Subcutaneous abdominal adipose tissue (tissue), 5 donors: ENCODE measurements at regions not wholly inside any gene's neighbourhood (a gene's known extent, or its start where the extent isn't known, plus 50 kb on each side); places are given as distances from the start of the nearest gene placed in this dataset.

ENCODE experiments used
- H3K27ac ChIP-seq: one replicate; pipeline ENCODE4 v1.7.0; 2013; ENCODE audit warnings: low read depth, mild to moderate bottlenecking, inconsistent platforms, low read length, moderate library complexity
- H3K27me3 ChIP-seq, 5 donors: one replicate each; pipeline ENCODE4 v1.7.0; 2013; ENCODE audit warnings: low read length in 5 of 5, inconsistent platforms in 1 of 5; ENCODE audit not compliant: control insufficient read depth in 5 of 5, insufficient read depth in 4 of 5
- H3K36me3 ChIP-seq, 5 donors: one replicate each; pipeline ENCODE4 v1.7.0; 2013; ENCODE audit warnings: low read length in 5 of 5; ENCODE audit not compliant: control insufficient read depth in 5 of 5, insufficient read depth in 5 of 5
- H3K4me1 ChIP-seq, 5 donors: one replicate each; pipeline ENCODE4 v1.7.0; 2013; ENCODE audit warnings: low read length in 5 of 5, mild to moderate bottlenecking in 3 of 5, moderate library complexity in 1 of 5; ENCODE audit not compliant: control insufficient read depth in 5 of 5, insufficient read depth in 5 of 5
- H3K4me3 ChIP-seq, 5 donors: one replicate each; pipeline ENCODE4 v1.7.0; 2013; ENCODE audit warnings: low read length in 5 of 5, low read depth in 1 of 5
- H3K9ac ChIP-seq, 5 donors: one replicate each; pipeline ENCODE4 v1.7.0; 2013; ENCODE audit warnings: low read length in 5 of 5, mild to moderate bottlenecking in 4 of 5, moderate library complexity in 3 of 5
- H3K9me3 ChIP-seq, 5 donors: one replicate each; pipeline ENCODE4 v1.7.0; 2013; ENCODE audit warnings: low read length in 5 of 5; ENCODE audit not compliant: control insufficient read depth in 5 of 5
- donor health status: healthy.
- donor health status: healthy.
- donor health status: healthy.
- donor health status: healthy.
- donor health status: healthy.

DNA sequence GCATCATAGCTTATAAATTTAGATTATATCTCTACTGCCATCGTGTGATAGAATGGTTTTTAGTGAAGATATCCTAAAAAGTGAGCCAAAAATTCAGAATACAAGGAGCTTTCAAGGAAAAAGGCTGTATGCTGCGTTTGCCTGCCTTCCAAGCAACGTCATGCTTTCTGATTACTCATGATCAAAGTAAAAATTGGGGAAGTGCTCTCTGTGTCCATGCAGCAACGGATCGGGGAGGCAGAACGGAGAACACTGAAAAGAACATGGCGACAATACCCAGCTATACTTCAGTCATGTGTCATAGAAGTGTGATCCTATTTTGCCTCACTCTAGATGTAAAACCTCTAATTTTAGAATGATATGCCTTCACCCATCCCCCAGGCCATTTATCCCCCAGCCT is 185.7 kb downstream of the SUCLG1 start:
- Histone ChIP-seq H3K4me1 (no peaks in the 10 kb centered on the region), H3K36me3 (no peaks in the 10 kb centered on the region), H3K4me3 (no peak overlapping the region), H3K9me3 (no peaks in the 10 kb centered on the region), H3K27me3 (peaks cover 0 to 10% (median 0%) of the 10 kb centered on the region in 5 donors), H3K9ac (no peak overlapping the region), H3K27ac (no peak overlapping the region)

DNA sequence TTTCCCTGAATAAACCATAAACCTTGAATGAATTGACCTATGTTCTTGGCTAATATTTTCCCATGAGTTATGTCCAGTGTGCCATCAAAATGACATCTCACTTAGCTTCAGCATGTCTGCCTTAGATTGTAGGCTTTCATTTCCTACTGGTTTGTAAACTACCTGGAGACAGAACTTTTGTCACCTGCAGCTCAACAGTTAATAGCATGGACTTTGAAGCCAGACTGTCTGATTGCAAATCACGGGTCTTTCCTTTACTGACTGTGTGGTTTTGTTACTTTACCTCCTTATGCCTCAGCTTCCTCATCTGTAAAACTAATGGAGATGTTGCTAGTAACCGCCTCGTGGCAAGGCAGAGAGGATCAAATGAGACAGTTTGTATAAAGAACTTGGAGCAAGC is 187.1 kb downstream of the SUCLG1 start:
- no peak overlapping the region for H3K27ac ChIP-seq
- no peak overlapping the region for H3K4me3 ChIP-seq
- H3K9me3 ChIP-seq, result no peaks in the 10 kb centered on the region
- peaks cover 0 to 5% (median 0%) of the 10 kb centered on the region in 5 donors for H3K27me3 ChIP-seq
- no peaks in the 10 kb centered on the region for H3K4me1 ChIP-seq
- H3K9ac ChIP-seq, result no peak overlapping the region
- no peaks in the 10 kb centered on the region for H3K36me3 ChIP-seq

DNA sequence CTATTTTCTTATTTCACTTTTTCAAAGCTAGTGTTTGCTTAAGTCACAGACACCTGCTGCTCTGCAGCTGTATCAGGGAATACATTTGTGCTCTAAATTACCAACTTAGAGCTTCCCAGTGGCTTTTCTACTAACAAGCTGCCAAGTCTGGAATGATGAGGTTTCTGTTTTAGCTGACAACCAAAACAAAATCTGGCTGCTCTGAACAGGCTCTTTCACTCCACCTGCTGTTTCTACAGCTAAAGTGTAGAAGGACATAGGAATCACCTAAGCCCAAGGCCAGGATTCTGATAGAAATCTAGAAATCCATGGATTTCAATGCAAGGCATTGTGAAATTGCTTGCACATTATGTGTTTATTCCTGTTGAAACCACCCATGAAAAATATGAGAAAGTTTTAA is 201.2 kb downstream of the SUCLG1 start:
- Histone ChIP-seq H3K36me3 (no peaks in the 10 kb centered on the region), H3K4me1 (no peaks in the 10 kb centered on the region), H3K4me3 (no peak overlapping the region), H3K27ac (no peak overlapping the region), H3K27me3 (no peaks in the 10 kb centered on the region), H3K9me3 (peaks cover 0 to 8% (median 0%) of the 10 kb centered on the region in 5 donors), H3K9ac (no peak overlapping the region)

DNA sequence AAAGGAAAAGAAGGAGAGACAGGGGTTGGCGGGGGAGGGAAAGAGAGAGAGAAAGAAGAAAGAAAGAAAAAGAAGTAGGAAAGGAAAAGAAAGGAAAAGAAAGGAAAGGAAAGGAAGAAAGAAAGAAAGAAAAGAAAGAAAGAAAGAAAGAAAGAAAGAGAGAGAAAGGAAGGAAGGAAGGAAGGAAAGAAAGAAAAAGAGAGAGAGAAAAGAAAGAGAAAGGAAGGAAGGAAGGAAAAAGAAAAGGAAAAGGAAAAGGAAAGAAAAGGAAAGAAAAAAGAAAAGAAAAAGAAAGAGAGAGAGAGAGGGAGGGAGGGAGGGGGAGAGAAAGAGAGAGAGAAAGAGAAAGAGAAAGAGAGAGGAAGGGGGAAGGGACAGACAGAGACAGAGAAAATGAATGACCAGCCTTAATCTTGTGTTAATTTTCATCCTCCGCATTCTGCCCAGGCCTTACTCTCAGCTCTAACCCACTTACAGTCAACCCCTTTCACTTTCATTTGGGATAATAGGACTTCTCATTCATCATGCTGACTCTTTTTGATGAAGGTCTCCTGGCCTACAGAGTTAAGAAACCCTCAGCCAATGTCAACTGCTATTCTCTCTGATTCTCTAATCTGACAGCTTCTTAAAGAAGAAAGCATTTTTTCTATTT is 207.3 kb downstream of the SUCLG1 start:
- no peak overlapping the region for H3K9ac ChIP-seq
- no peak overlapping the region for H3K4me3 ChIP-seq
- H3K9me3 ChIP-seq, result peaks cover 0 to 2% (median 0%) of the 10 kb centered on the region in 5 donors
- H3K4me1 ChIP-seq, result no peaks in the 10 kb centered on the region
- no peaks in the 10 kb centered on the region for H3K36me3 ChIP-seq
- no peaks in the 10 kb centered on the region for H3K27me3 ChIP-seq
- no peak overlapping the region for H3K27ac ChIP-seq

DNA sequence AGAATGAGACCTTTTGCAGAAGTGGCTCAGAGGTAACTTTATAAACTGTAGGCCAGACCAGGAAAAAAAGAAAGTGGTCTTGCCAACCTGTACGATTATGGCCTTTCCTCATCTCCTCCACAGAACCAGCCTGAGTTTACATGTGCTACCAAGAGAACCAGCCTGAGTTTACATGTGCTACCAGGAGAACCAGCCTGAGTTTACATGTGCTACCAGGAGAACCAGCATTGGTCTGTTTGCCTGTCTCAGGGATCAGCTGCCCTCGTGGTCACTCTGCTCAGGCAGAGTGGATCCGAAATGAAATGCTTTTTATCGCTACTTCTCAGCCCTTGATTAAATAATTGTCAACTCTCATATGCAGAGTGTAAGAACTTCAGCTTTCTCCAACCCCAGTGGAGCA is 209.9 kb downstream of the SUCLG1 start:
- Histone ChIP-seq H3K27me3 (no peaks in the 10 kb centered on the region), H3K4me3 (no peak overlapping the region), H3K9ac (no peak overlapping the region), H3K27ac (no peak overlapping the region), H3K36me3 (no peaks in the 10 kb centered on the region), H3K4me1 (no peaks in the 10 kb centered on the region), H3K9me3 (no peaks in the 10 kb centered on the region)

DNA sequence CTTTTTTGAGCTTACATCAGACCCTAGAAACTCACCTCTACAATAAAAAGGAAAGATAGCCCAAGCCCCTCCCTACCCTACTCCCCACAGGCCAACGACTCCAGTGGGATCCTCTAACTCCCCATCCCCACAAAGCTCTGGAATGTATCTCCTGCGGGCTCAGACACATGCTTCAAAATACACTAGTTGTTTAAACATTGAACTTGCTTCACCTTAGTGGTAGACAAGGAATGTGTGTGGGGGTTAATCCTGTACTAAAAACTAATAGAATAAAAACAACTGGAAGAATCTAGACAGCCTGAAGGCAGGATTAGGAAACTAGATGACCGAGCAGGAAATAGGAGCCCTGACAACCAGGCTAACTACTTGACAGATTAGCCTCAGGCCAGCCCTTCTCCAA is 211.5 kb downstream of the SUCLG1 start:
- Histone ChIP-seq H3K9me3 (no peaks in the 10 kb centered on the region), H3K4me1 (no peaks in the 10 kb centered on the region), H3K9ac (no peak overlapping the region), H3K27me3 (no peaks in the 10 kb centered on the region), H3K4me3 (no peak overlapping the region), H3K36me3 (no peaks in the 10 kb centered on the region), H3K27ac (no peak overlapping the region)

DNA sequence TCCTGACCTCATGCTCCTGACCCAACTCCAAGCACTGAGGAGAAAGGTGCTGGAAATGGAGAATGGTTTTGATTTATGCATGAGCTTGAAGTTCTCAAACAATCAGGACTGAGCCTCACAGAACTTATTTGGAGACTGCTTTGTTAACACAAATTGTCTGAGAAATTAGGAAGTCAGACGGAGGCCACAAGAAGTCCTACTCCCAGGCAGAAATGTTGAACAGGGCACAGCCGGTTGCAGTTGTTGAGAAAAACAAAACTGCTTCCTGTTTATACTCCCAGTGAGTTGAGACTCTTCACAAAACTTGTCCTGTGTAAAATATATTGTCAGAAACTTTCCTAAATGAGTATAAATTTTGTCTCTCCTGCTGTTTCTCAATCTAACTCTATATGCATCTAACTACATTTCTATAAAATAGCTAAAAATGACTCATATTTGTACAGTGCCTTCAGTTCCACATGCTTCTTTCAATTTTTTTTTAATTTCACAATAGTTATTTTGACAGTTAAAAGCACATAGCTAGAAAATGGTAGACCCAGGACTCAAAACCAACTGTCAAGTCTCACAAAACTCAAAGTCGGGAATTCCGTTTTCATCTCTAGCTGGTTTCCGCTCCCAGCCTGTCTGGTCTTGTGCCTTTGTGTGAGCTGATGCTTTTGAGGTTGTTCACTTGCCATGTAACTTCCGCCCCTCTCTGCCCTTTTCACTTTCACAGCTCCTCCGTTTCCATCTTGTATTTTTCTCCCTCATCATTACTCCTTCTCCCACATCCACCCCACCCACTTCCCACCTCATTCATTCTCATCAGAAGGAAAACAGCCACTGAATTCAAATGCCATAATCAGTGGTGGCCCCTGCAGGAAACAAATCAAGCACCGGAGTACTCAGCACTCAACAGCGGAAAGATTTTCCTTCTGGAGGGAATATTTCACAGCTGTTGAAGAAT is 215.0 kb downstream of the SUCLG1 start:
- no peak overlapping the region for H3K4me3 ChIP-seq
- H3K9ac ChIP-seq, result no peak overlapping the region
- H3K9me3 ChIP-seq, result no peaks in the 10 kb centered on the region
- no peaks in the 10 kb centered on the region for H3K27me3 ChIP-seq
- H3K36me3 ChIP-seq, result no peaks in the 10 kb centered on the region
- no peaks in the 10 kb centered on the region for H3K4me1 ChIP-seq
- H3K27ac ChIP-seq, result no peak overlapping the region

DNA sequence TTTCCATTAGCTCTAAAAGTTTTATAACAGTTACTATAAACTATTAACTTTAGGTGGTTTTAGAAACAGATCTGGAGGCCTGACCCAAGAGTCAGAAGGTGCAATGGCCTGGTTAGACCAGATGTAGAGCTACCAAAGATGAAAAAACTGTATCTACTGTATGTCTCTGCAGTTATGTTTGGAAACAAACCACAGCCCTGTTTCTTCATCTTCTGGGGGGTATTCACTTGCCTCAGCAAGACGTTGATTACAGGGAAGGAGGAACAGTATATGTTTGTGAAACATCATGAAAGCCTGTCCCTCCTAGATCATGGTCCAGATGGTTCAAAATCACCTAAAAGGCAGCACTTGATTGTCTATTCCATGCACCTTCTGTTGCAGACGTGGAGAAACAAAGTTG is 220.2 kb downstream of the SUCLG1 start:
- H3K4me1 ChIP-seq, result no peaks in the 10 kb centered on the region
- no peaks in the 10 kb centered on the region for H3K9me3 ChIP-seq
- no peak overlapping the region for H3K9ac ChIP-seq
- no peaks in the 10 kb centered on the region for H3K36me3 ChIP-seq
- H3K27ac ChIP-seq, result no peak overlapping the region
- H3K27me3 ChIP-seq, result no peaks in the 10 kb centered on the region
- H3K4me3 ChIP-seq, result no peak overlapping the region

DNA sequence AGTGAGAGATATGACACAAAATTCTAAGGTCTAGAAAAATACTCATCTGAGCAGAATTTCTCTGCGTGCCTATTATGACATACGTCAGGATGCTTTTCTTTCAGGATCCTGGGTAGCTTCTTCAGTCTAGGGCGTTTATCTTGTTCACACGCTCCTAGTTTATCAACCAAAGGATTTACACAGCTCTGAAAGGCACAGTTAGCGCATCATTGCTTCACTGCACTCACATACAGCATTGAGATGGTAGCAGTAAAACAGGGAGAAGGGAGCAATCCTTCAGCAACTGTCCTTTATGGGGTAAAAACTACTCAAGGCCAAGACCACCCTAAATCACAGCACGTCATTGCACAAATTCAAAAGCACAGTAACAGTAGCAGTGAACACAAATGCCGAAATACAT is 222.8 kb downstream of the SUCLG1 start:
- Histone ChIP-seq H3K9ac (no peak overlapping the region), H3K27me3 (no peaks in the 10 kb centered on the region), H3K4me3 (no peak overlapping the region), H3K27ac (no peak overlapping the region), H3K4me1 (no peaks in the 10 kb centered on the region), H3K36me3 (no peaks in the 10 kb centered on the region), H3K9me3 (no peaks in the 10 kb centered on the region)

DNA sequence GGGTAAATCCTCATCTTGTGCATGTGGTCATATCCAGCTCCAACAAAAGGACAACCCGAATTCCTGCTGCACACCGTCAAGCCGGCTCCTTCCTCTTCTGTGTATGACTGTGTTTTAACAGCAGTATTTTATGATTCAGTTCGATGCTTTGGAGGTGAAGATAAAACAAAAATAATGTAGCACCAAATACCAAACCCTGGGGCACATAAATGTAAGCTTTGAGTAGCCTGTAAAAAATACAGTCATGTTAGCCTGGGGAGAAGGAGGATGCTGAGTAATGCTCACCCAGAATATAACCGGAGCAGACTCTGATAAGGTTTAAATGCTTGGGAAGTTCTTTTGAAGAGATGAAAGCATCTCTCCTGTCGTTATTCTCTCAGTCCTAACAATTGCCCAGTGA is 225.0 kb downstream of the SUCLG1 start:
- Histone ChIP-seq H3K27me3 (no peaks in the 10 kb centered on the region), H3K27ac (no peak overlapping the region), H3K36me3 (no peaks in the 10 kb centered on the region), H3K4me1 (no peaks in the 10 kb centered on the region), H3K9ac (no peak overlapping the region), H3K9me3 (no peaks in the 10 kb centered on the region), H3K4me3 (no peak overlapping the region)
